DOHH2 (cell line): ENCODE measurements at regions not wholly inside any gene's neighbourhood (a gene's known extent, or its start where the extent isn't known, plus 50 kb on each side); places are given as distances from the start of the nearest gene placed in this dataset.

Source experiments
- H3F3A ChIP-seq: fragments of 200-600 bp; sonication (generic), shearing (Covaris generic); 2 replicates; pipeline ENCODE4 v1.6.0; 2016; ENCODE audit warnings: antibody characterized with exemption, mild to moderate bottlenecking; ENCODE audit not compliant: control insufficient read depth, insufficient read depth
- H3K27ac ChIP-seq: fragments of 200-600 bp; sonication (generic); 2 replicates; pipeline ENCODE4 v1.5.1; 2014; ENCODE audit warnings: low read depth, mild to moderate bottlenecking, low read length, moderate library complexity
- H3K27me3 ChIP-seq: fragments of 200-600 bp; sonication (generic); 2 replicates; pipeline ENCODE4 v1.6.1; 2014; ENCODE audit warnings: mild to moderate bottlenecking, low read length, mixed read lengths; ENCODE audit not compliant: control insufficient read depth
- H3K36me3 ChIP-seq: fragments of 200-600 bp; sonication (generic); 2 replicates; pipeline ENCODE4 v1.6.1; 2014; ENCODE audit warnings: mild to moderate bottlenecking, low read length, moderate library complexity, mixed read lengths; ENCODE audit not compliant: control insufficient read depth
- H3K4me1 ChIP-seq: fragments of 200-600 bp; sonication (generic); 2 replicates; pipeline ENCODE4 v1.6.1; 2014; ENCODE audit warnings: mild to moderate bottlenecking, low read length, mixed read lengths; ENCODE audit not compliant: control insufficient read depth
- H3K4me2 ChIP-seq: fragments of 200-600 bp; sonication (generic); 2 replicates; pipeline ENCODE4 v1.6.0; 2014; ENCODE audit warnings: mild to moderate bottlenecking, low read length, moderate library complexity
- H3K4me3 ChIP-seq: fragments of 200-600 bp; sonication (generic); 2 replicates; pipeline ENCODE4 v1.5.1; 2014; ENCODE audit warnings: mild to moderate bottlenecking, low read length, mixed read lengths
- H3K79me2 ChIP-seq: fragments of 200-600 bp; sonication (generic); 2 replicates; pipeline ENCODE4 v1.6.1; 2014; ENCODE audit warnings: mild to moderate bottlenecking, low read length, mixed read lengths; ENCODE audit not compliant: control insufficient read depth
- H3K9me2 ChIP-seq: fragments of 200-600 bp; sonication (generic); replicated peaks from 2 replicates; pipeline ENCODE4 v1.6.1; 2014; ENCODE audit warnings: mild to moderate bottlenecking, low read length, mixed read lengths; ENCODE audit not compliant: control insufficient read depth
- H3K9me3 ChIP-seq: fragments of 200-600 bp; sonication (generic); 2 replicates; pipeline ENCODE4 v1.6.1; 2014; ENCODE audit warnings: antibody characterized with exemption, low read length, mixed read lengths; ENCODE audit not compliant: control insufficient read depth, insufficient read depth
- H4K20me1 ChIP-seq: fragments of 200-600 bp; sonication (generic); 2 replicates; pipeline ENCODE4 v1.6.0; 2014; ENCODE audit warnings: low read depth, mild to moderate bottlenecking, antibody characterized with exemption, low read length, moderate library complexity; ENCODE audit not compliant: control insufficient read depth, insufficient read depth
- EZH2phosphoT487 ChIP-seq: fragments of 200-600 bp; sonication (generic); IDR thresholded peaks from 2 replicates; pipeline ENCODE4 v1.6.1; 2017; ENCODE audit warnings: borderline replicate concordance, mild to moderate bottlenecking, antibody characterized with exemption, low read length, moderate library complexity, mixed read lengths
- TF ChIP-seq, protein P1 (sequence below): fragments of 200-600 bp; sonication (generic); IDR thresholded peaks from one replicate; pipeline ENCODE4 v1.5.1; 2014; ENCODE audit warnings: antibody characterized with exemption, mild to moderate bottlenecking, low read depth, low read length; ENCODE audit not compliant: poor library complexity, severe bottlenecking

- no peak for TF ChIP-seq EZH2phosphoT487
- TF ChIP-seq, protein P1, sequence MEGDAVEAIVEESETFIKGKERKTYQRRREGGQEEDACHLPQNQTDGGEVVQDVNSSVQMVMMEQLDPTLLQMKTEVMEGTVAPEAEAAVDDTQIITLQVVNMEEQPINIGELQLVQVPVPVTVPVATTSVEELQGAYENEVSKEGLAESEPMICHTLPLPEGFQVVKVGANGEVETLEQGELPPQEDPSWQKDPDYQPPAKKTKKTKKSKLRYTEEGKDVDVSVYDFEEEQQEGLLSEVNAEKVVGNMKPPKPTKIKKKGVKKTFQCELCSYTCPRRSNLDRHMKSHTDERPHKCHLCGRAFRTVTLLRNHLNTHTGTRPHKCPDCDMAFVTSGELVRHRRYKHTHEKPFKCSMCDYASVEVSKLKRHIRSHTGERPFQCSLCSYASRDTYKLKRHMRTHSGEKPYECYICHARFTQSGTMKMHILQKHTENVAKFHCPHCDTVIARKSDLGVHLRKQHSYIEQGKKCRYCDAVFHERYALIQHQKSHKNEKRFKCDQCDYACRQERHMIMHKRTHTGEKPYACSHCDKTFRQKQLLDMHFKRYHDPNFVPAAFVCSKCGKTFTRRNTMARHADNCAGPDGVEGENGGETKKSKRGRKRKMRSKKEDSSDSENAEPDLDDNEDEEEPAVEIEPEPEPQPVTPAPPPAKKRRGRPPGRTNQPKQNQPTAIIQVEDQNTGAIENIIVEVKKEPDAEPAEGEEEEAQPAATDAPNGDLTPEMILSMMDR = no peak
- Histone ChIP-seq H3K4me2 (no peak overlapping the region), H3K27ac (no peak overlapping the region)
Measured at GRCh38 chr5:54897001-54897400, 88.4 kb downstream of the ESM1 start.

GRCh38 chr5:54895816-54896341 is 89.5 kb downstream of the ESM1 start:
- Histone ChIP-seq H3K27ac (no peak overlapping the region), H3K4me1 (no peaks in the 10 kb centered on the region), H3K36me3 (no peaks in the 10 kb centered on the region), H3K9me2 (no peaks in the 10 kb centered on the region), H4K20me1 (no peaks in the 10 kb centered on the region), H3K79me2 (no peaks in the 10 kb centered on the region), H3K27me3 (no peaks in the 10 kb centered on the region; the same call in 1 of the 2 replicates), H3K4me2 (no peak overlapping the region), H3K4me3 (no peak overlapping the region), H3F3A (no peaks in the 10 kb centered on the region), H3K9me3 (no peaks in the 10 kb centered on the region)
- TF ChIP-seq, protein P1 = peak; percentile 9
- TF ChIP-seq EZH2phosphoT487 = no peak

More at GRCh38 chr5:54897001-54897400, 88.4 kb downstream of the ESM1 start:
- Histone ChIP-seq H3F3A (no peaks in the 10 kb centered on the region), H3K27me3 (peaks cover 3% of the 10 kb centered on the region; the same call in 1 of the 2 replicates), H3K4me3 (no peak overlapping the region), H3K9me3 (no peaks in the 10 kb centered on the region), H3K9me2 (no peaks in the 10 kb centered on the region), H3K36me3 (no peaks in the 10 kb centered on the region), H3K79me2 (no peaks in the 10 kb centered on the region), H4K20me1 (no peaks in the 10 kb centered on the region), H3K4me1 (no peaks in the 10 kb centered on the region)

- H3K9me2 ChIP-seq = no peaks in the 10 kb centered on the region
- H3K4me3 ChIP-seq = no peak overlapping the region
- no peak overlapping the region for H3K27ac ChIP-seq
- no peak overlapping the region for H3K4me2 ChIP-seq
- no peaks in the 10 kb centered on the region; the same call in 1 of the 2 replicates for H3K27me3 ChIP-seq
- no peaks in the 10 kb centered on the region for H3K9me3 ChIP-seq
- no peaks in the 10 kb centered on the region for H3K36me3 ChIP-seq
- no peaks in the 10 kb centered on the region for H3K79me2 ChIP-seq
- no peaks in the 10 kb centered on the region for H3K4me1 ChIP-seq
- H3F3A ChIP-seq = no peaks in the 10 kb centered on the region
- TF ChIP-seq EZH2phosphoT487 = no peak
- TF ChIP-seq, protein P1 = no peak
- no peaks in the 10 kb centered on the region for H4K20me1 ChIP-seq
Measured at GRCh38 chr5:54894957-54895815, 90.2 kb downstream of the ESM1 start.
